Endothelial cell (in vitro differentiated cells): ENCODE measurements at regions not wholly inside any gene's neighbourhood (a gene's known extent, or its start where the extent isn't known, plus 50 kb on each side); places are given as distances from the start of the nearest gene placed in this dataset.

ENCODE experiments used
- DNase-seq: peaks from one replicate; pipeline ENCODE4 v3.0.0; 2021; ENCODE audit warnings: low spot score
- H3K27ac Mint-ChIP-seq: one replicate; pipeline ENCODE4 v1.8.0; 2021; ENCODE audit warnings: mixed read lengths, inconsistent platforms; ENCODE audit not compliant: unreplicated experiment
- H3K27me3 Mint-ChIP-seq: one replicate; pipeline ENCODE4 v1.8.0; 2021; ENCODE audit warnings: mild to moderate bottlenecking, moderate library complexity, mixed read lengths, inconsistent platforms; ENCODE audit not compliant: unreplicated experiment
- H3K36me3 Mint-ChIP-seq: one replicate; pipeline ENCODE4 v1.8.0; 2021; ENCODE audit warnings: mild to moderate bottlenecking, low read depth, mixed read lengths, inconsistent platforms; ENCODE audit not compliant: unreplicated experiment
- H3K4me1 Mint-ChIP-seq: one replicate; pipeline ENCODE4 v1.8.0; 2021; ENCODE audit warnings: mild to moderate bottlenecking, mixed read lengths, inconsistent platforms; ENCODE audit not compliant: unreplicated experiment
- H3K4me3 Mint-ChIP-seq: one replicate; pipeline ENCODE4 v1.8.0; 2021; ENCODE audit warnings: mild to moderate bottlenecking, mixed read lengths, inconsistent platforms; ENCODE audit not compliant: unreplicated experiment
- H3K9me3 Mint-ChIP-seq: one replicate; pipeline ENCODE4 v1.8.0; 2021; ENCODE audit warnings: mixed read lengths, inconsistent platforms; ENCODE audit not compliant: unreplicated experiment
- CTCF ChIP-seq: fragments of 200-600 bp; sonication (generic); IDR thresholded peaks from one replicate; pipeline ENCODE4 v1.5.0; 2021; ENCODE audit warnings: antibody characterized with exemption; ENCODE audit not compliant: unreplicated experiment

GRCh38 chr22:49636649-49637048 lies 191.0 kb downstream of the BRD1 start:
- DNase-seq = no peak
- Mint-ChIP-seq H3K27me3 (peaks cover 2% of the 10 kb centered on the region), H3K9me3 (no peaks in the 10 kb centered on the region), H3K4me3 (no peak overlapping the region), H3K27ac (no peak overlapping the region), H3K4me1 (peaks cover 4% of the 10 kb centered on the region), H3K36me3 (no peaks in the 10 kb centered on the region)
- TF ChIP-seq CTCF = no peak

DNA sequence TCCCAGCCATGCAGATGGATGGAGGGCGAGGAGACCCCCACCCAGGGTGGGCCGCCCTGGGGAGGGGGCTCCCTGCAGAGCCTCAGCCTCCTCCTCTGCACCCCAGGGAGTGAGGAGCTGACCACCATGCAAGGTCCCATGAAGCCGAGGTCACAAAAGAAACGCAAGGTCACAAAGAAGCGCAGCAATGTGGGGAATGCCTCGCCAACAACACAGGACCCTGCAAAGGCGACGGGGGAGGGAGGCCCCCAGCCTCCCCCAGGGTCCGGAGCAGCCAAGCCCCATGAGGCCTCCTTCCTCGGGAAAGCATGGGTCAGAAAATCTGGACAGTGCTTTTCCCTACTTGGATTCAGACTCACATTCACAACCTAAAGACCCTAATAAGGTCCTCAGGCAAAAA lies 191.5 kb downstream of the BRD1 start:
- DNase-seq = no peak
- Mint-ChIP-seq H3K9me3 (no peaks in the 10 kb centered on the region), H3K36me3 (no peaks in the 10 kb centered on the region), H3K4me1 (peaks cover 4% of the 10 kb centered on the region), H3K4me3 (no peak overlapping the region), H3K27ac (no peak overlapping the region), H3K27me3 (peaks cover 3% of the 10 kb centered on the region)
- TF ChIP-seq CTCF = no peak

GRCh38 chr22:49634006-49634772 lies 193.5 kb downstream of the BRD1 start:
- Mint-ChIP-seq H3K4me1 (peaks cover 4% of the 10 kb centered on the region), H3K4me3 (no peak overlapping the region), H3K27ac (no peak overlapping the region), H3K27me3 (peaks cover 6% of the 10 kb centered on the region), H3K9me3 (no peaks in the 10 kb centered on the region), H3K36me3 (no peaks in the 10 kb centered on the region)
- TF ChIP-seq CTCF = no peak
- no peak for DNase-seq

DNA sequence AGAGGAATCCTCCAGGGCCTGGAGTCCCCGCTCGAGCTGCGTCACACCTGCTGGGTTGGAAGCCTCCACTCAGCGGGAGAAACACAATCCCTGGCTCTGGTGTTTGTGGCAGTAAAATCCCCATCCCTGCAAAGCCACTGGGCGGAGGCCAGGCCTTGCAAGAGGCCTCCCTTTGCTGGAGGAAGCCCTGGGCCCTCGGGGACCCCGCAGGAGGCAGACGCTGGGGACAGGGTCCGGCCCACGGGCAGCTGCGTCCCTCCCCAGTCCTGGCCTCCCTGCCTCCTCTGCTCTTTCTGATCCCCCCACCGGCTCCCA lies 194.7 kb downstream of the BRD1 start:
- no peaks in the 10 kb centered on the region for H3K9me3 Mint-ChIP-seq
- DNase-seq = no peak
- H3K36me3 Mint-ChIP-seq = no peaks in the 10 kb centered on the region
- no peak overlapping the region for H3K27ac Mint-ChIP-seq
- H3K4me1 Mint-ChIP-seq = peaks cover 4% of the 10 kb centered on the region
- no peak overlapping the region for H3K4me3 Mint-ChIP-seq
- TF ChIP-seq CTCF = no peak
- peaks cover 6% of the 10 kb centered on the region for H3K27me3 Mint-ChIP-seq

GRCh38 chr22:49632199-49633009 lies 195.3 kb downstream of the BRD1 start:
- no peaks in the 10 kb centered on the region for H3K36me3 Mint-ChIP-seq
- H3K9me3 Mint-ChIP-seq = no peaks in the 10 kb centered on the region
- H3K27me3 Mint-ChIP-seq = peaks cover 6% of the 10 kb centered on the region
- TF ChIP-seq CTCF = peak; percentile 65
- H3K4me1 Mint-ChIP-seq = peaks cover 4% of the 10 kb centered on the region
- DNase-seq = peak; percentile 83
- H3K27ac Mint-ChIP-seq = no peak overlapping the region
- H3K4me3 Mint-ChIP-seq = no peak overlapping the region
